HFF-Myc (cell line): ENCODE measurements at regions not wholly inside any gene's neighbourhood (a gene's known extent, or its start where the extent isn't known, plus 50 kb on each side); places are given as distances from the start of the nearest gene placed in this dataset.

Experiments used
- DNase-seq: peaks from one replicate; pipeline ENCODE4 v3.0.0-alpha.2; 2011; ENCODE audit warnings: low read depth; ENCODE audit errors: extremely low read depth
- H3K4me3 ChIP-seq: replicated peaks from 2 replicates; pipeline ENCODE4 v1.5.1; 2011; ENCODE audit warnings: low read depth, mild to moderate bottlenecking, control low read depth, low read length
- TF ChIP-seq, protein P1 (sequence below): IDR thresholded peaks from 2 replicates; pipeline ENCODE4 v1.5.1; 2012; ENCODE audit warnings: mild to moderate bottlenecking, low read depth, low read length, control low read depth; ENCODE audit errors: missing control alignments

DNA sequence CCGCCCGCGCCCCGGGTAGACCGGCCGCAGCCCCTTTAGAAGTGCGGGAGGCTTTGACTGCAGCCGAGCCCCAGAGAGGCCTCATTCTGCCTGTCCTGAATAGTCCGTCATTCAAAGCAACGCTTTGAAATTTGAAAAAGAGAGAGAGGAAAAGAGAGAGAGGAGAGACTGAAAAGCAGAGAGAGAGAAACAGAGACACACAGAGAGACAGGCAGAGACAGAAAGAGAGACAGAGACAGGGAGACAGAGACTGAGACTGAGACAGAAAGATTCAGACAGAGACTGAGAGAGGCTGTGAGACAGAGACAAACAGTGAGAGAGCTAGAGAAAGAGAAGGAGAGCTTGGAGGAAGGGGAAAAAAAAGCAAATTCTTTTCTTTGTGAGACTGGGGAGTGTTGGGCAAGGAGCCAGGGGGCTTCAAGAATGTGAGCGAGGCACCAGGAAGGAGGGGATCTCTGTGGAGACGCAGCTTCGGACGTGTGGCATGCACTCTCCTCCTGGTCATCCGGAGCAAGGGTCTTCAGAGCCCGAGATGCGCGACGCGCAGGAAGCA, 73.1 kb downstream of the MYCN start:
- H3K4me3 ChIP-seq, result no peak overlapping the region
- no peak for DNase-seq
- TF ChIP-seq, protein P1, sequence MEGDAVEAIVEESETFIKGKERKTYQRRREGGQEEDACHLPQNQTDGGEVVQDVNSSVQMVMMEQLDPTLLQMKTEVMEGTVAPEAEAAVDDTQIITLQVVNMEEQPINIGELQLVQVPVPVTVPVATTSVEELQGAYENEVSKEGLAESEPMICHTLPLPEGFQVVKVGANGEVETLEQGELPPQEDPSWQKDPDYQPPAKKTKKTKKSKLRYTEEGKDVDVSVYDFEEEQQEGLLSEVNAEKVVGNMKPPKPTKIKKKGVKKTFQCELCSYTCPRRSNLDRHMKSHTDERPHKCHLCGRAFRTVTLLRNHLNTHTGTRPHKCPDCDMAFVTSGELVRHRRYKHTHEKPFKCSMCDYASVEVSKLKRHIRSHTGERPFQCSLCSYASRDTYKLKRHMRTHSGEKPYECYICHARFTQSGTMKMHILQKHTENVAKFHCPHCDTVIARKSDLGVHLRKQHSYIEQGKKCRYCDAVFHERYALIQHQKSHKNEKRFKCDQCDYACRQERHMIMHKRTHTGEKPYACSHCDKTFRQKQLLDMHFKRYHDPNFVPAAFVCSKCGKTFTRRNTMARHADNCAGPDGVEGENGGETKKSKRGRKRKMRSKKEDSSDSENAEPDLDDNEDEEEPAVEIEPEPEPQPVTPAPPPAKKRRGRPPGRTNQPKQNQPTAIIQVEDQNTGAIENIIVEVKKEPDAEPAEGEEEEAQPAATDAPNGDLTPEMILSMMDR, result no peak

DNA sequence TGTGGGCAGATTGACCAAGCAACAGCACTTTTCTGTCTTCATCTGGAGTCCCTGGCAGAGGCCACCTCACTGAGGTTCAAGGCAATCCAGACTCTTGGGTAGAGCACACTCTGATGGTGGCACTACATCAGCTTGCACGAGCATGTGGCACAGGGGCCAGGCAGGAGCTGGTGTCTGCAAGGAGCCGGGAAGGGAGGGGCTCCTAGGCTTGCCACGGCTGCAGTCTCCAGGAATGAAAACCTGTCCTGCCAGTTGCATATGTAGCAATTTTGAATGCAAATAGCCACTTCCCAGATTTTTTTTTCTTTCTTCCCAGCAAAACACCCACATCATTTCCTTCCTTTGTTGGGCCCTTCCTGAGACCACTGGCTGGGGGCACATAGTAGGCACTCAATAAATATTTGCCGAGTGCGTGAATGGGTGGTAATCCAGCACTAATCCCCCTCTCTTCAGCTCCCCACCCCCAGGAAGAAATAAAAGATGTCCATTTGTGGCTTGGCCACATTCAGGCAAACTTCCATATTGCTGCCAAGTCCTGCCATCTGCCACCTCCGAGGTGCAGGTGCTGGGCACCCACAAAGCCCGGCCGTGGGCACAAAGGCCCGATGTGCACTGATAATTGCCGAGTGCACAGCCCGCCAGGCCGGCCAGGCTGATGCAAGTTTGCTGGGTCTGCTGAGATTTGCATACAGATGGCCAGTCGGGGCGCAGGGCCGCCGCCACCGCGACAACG, 72.4 kb downstream of the MYCN start:
- no peak overlapping the region for H3K4me3 ChIP-seq
- no peak for DNase-seq

DNA sequence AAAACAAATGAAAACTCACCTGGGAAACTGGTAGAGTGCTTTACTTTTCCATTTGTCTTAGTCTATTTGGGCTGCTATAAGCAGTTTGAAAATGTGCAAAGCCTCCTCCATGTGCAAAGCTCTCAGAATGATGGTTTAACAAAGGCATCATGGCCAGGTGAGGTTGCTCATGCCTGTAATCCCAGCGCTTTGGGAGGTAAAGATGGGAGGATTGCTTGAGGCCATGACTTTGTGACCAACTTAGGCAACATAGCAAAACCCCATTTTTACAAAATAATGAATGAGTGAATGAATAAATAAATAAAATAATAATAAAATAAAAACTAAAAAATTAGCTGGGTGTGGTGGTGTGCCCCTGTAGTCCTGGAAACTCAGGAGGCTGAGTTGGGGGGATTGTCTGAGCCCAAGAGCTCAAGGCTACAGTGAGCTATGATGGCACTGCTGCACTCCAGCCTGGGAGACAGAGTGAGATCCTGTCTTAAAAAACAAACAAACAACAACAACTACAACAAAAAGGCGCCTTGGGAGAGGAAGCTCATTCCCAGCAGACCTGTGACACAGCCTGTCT, 71.8 kb downstream of the MYCN start:
- DNase-seq, result no peak
- TF ChIP-seq, protein P1, result no peak
- no peak overlapping the region for H3K4me3 ChIP-seq

More for the DNA sequence above, 72.4 kb downstream of the MYCN start:
- TF ChIP-seq, protein P1, result no peak

DNA sequence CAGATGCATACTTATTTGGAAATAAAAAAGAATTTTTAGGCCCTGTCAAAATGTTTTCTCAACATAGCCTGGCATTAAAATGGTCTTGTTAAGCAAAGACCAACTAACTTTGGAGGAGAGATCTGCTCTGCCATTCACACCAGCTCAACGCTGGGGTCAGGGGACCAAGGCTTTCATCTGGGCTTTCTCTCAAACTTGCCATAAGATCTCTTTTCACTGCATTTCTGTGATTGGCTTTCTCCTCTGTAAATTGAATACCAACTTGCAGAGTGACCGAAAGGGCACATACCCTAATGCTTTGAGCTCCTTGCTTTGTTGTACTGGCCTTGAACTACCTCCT, 71.2 kb downstream of the MYCN start:
- no peak overlapping the region for H3K4me3 ChIP-seq
- TF ChIP-seq, protein P1, result no peak
- DNase-seq, result no peak

DNA sequence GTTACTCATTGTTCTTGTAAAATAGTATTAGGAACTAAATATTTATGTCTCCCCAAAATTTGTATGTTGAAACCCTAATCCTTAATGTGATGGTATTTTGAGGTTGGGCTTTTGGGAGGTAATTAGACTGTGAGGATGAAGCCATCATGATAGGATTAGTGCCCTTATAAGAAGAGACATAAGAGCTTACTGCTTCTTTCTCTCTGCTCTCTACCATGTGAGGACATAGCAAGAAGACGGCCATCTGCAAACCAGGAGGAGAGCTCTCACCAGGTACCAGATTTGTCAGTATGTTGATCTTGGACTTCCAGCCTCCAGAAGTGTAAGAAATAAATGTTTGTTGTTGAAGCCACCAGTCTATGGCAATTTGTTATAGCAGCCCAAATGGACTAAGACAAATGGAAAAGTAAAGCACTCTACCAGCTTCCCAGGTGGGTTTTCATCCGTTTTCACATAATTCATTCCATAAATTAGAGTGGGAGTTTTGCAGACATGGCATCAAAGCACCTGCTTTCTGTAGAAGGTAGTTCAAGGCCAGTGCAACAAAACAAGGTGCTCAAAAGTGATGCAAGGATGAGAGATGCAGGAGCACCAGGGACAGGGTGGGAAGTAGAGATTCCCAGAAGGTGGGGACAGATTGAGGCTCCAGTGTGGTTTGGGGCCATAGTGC, 70.7 kb downstream of the MYCN start:
- no peak for DNase-seq
- TF ChIP-seq, protein P1, result no peak
- no peak overlapping the region for H3K4me3 ChIP-seq

DNA sequence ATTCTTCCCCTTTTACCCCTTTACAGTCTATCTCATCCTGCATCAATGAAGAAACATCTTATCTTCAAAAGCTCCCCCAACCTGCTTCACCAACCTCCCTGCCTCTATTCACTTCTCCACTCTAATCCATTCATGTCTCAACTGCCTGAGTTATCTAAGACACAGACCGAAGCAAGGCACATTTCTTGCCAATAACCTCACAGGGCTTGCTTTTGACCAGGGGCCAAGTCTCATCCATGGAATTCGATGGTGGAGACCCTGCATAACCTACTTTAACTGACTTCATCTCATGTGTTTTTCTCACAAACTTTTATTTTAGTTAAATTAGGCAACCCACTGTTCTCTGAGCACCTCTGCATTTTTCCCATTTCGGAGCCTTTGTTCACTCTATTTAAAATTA, 69.7 kb downstream of the MYCN start:
- no peak for DNase-seq
- TF ChIP-seq, protein P1, result no peak
- H3K4me3 ChIP-seq, result no peak overlapping the region
